GM19239 (cell line): ENCODE measurements at regions not wholly inside any gene's neighbourhood (a gene's known extent, or its start where the extent isn't known, plus 50 kb on each side); places are given as distances from the start of the nearest gene placed in this dataset.

ENCODE experiments used
- DNase-seq: peaks from one replicate; pipeline ENCODE4 v3.0.0; 2011; ENCODE audit warnings: low spot score; ENCODE audit not compliant: insufficient read length
- FAIRE-seq: peaks from 2 replicates; lab custom pipeline; 2011; peaks lifted over from hg19 to GRCh38; lab: Jason Lieb, UNC

- FAIRE-seq (no peak), DNase-seq (no peak)
Observed at GRCh38 chr6:47152666-47153403, 110.7 kb upstream of the ADGRF1 start.

GRCh38 chr6:47151232-47151898, 109.2 kb upstream of the ADGRF1 start:
- no peak for DNase-seq
- no peak for FAIRE-seq

GRCh38 chr6:47149554-47149953, 107.4 kb upstream of the ADGRF1 start:
- FAIRE-seq: no peak
- no peak for DNase-seq

- DNase-seq (no peak), FAIRE-seq (no peak)
Observed at GRCh38 chr6:47149066-47149465, 106.9 kb upstream of the ADGRF1 start.

GRCh38 chr6:47147836-47148344, 105.8 kb upstream of the ADGRF1 start:
- DNase-seq (no peak), FAIRE-seq (no peak)

GRCh38 chr6:47147175-47147727, 105.1 kb upstream of the ADGRF1 start:
- DNase-seq (no peak), FAIRE-seq (no peak)

GRCh38 chr6:47146431-47147174, 104.5 kb upstream of the ADGRF1 start:
- DNase-seq (no peak), FAIRE-seq (no peak)

GRCh38 chr6:47145212-47145611, 103.1 kb upstream of the ADGRF1 start:
- FAIRE-seq (no peak), DNase-seq (no peak)

GRCh38 chr6:47144306-47144705, 102.2 kb upstream of the ADGRF1 start:
- FAIRE-seq (no peak), DNase-seq (no peak)

GRCh38 chr6:47141963-47142362, 99.8 kb upstream of the ADGRF1 start:
- DNase-seq: no peak
- FAIRE-seq: no peak

GRCh38 chr6:47141171-47141570, 99.0 kb upstream of the ADGRF1 start:
- no peak for DNase-seq
- no peak for FAIRE-seq

- FAIRE-seq (no peak), DNase-seq (no peak)
Observed at GRCh38 chr6:47138046-47138445, 95.9 kb upstream of the ADGRF1 start.

- FAIRE-seq (no peak), DNase-seq (no peak)
Observed at GRCh38 chr6:47137073-47137472, 94.9 kb upstream of the ADGRF1 start.

GRCh38 chr6:47135772-47136171, 93.6 kb upstream of the ADGRF1 start:
- DNase-seq (no peak), FAIRE-seq (no peak)

- no peak for DNase-seq
- FAIRE-seq: no peak
Observed at GRCh38 chr6:47134476-47135189, 92.5 kb upstream of the ADGRF1 start.

- FAIRE-seq: no peak
- DNase-seq: no peak
Observed at GRCh38 chr6:47133230-47134000, 91.3 kb upstream of the ADGRF1 start.

- DNase-seq (no peak), FAIRE-seq (no peak)
Observed at GRCh38 chr6:47132724-47133123, 90.6 kb upstream of the ADGRF1 start.

GRCh38 chr6:47131773-47132172, 89.6 kb upstream of the ADGRF1 start:
- no peak for FAIRE-seq
- DNase-seq: no peak

GRCh38 chr6:47130086-47130485, 88.0 kb upstream of the ADGRF1 start:
- no peak for DNase-seq
- no peak for FAIRE-seq
